ENCODE measurements at regions not wholly inside any gene's neighbourhood (a gene's known extent, or its start where the extent isn't known, plus 50 kb on each side); places are given as distances from the start of the nearest gene placed in this dataset.

DNA sequence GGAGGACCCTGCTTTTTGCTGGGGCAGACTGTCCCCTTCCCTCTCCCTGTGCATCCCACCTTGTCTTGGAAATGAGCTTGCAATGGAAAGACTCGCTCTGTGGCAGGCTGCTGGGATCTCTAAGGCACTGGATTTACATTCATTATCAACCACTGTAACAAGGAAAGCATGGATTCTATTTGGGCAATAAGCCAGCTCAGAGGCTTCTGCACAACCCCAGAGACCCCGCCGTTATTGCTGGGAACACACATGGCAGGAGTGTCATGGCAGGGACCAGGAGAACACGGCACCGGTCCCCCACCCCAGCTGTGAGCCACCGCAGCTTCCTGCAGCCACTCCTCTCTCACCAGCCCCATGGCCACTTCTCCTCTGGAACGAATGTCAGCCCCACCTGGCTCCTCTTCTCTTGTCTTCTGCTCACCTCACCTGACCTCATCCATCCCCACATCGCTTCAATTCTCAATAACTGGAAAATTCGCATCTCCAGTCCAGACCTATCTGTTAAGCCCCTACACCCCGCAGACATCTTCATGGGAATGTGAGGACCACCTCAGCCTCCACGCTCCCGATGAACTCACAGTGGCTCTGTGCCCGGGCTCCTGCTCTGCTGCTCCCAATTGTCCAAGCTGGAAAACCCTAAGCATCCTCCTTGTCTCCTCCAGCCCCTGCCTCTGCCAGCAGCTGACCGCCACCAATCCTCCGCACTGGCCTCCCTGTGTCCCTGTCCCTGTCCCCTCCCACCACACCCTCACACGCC lies 181.5 kb downstream of the USP12 start:
- no peak for DNase-seq (ENCODE audit: low read depth)

DNA sequence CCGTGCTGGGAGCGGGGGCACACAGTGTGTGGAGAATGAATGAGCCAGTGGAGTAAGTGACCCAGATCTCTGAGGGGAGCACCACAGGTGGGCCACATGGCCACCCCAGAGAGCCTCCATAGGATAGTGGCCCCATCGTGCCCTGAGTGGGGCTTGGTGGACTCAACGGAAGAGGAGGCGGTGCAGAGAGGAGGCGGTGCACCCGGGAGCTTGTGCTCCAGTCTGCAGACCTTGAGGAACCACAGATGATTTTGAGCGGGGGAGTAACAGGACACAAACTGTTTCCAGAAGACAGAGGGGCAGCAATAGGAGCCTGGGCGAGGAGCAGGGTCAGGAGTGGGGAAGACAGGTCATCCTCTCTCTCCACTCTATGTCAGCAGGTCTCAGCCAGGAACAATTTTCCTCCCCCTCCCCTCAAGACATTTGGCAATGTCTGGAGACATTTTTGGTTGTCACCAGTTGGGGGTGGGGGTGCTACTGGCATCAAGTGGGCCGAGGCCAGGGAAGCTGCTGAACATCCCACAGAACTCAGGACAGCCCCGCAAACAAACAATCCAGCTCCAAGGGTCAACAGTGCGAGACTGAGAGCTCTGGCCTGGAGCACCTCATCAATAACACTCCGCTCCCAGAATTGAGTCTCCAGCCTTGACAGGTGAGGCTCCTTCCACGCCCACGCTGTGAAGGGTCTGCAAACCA lies 182.2 kb downstream of the USP12 start:
- DNase-seq (ENCODE audit: low read depth) = no peak

DNA sequence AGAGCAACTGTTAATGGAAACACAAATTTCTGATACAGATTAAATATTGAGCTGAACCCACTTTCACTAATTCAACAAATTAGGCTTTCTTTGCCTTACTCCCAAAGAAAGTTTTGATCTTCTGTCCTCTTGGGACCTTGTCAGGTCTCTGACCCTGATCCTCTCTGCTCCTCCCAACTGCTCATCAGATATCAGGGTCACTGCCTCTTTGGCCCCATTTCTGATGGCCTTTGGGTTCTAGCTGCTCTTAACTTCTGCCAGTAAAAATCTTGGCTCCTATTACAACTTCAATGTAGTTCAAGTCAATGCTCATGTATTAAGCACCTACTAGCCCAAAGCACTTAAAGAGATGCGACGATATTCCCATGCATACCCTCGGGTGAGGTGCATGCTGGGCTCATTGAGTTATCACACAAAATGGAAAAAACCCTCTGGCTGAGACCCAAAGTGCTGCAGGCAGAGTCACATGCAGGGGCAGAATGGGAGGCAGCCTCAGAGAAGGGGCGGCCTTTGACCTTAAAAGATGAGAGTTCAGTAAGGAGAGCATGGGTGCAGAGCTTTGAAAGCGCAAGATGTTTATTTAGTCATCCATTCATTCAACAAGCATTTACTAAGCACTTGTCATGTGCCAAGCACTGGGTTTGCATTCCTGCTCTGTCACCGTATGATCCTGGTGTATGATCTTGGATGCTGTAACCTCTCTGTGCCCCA lies 183.4 kb downstream of the USP12 start:
- DNase-seq (ENCODE audit: low read depth) = no peak

DNA sequence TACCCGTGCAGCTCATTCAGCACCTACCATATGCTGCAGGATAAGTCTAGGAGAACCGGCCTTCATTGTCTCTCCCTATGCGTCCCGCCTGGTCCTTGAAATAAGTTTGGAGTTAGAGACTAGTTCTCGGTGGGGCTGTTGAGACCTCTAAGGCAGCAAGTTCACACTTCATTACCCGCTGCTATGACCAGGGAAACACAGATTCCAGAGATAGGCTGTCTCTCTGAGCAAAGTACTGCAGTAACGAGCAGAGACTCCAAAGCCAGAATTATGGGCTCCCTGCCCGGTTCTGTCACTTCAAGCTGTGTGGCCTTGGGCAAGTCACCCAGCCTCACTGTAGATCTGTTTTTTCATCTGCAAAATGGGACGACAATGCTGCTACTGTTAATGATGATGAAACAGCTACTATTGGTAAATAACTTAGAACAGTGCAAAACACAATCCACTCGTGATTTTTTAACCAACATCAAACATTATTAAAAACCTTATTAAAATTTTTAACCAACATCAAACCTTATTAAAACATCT lies 184.1 kb downstream of the USP12 start:
- no peak for DNase-seq (ENCODE audit: low read depth)

DNA sequence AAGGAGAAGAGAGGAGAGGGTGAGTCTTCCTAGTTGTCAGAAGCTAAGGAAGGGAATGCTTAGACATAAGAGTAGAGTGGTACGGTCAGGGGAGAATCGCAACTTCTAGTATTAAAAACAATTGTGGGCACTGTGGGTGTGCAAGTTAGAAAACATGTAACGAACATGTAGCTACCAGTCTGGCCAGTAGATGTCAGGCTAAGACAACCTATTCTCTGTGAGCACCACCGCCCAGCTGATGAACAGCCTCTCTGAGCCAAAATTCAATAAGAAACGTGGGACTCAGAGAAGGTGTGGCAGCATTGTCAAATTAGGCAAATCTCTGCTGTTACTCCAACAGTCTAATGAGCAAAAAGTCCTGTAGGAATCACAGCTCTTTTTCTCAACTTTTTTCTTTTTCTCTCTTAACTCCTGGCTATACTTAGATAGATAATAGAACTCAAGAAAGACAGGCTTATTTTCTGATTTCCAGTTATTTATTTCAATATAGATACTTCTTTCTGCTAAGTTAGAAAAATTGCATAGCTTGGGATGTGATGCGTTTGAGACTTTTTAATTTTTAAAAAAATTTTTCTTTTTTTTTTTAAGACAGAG lies 186.2 kb downstream of the USP12 start:
- peak; percentile 55 for DNase-seq (ENCODE audit: low read depth)

DNA sequence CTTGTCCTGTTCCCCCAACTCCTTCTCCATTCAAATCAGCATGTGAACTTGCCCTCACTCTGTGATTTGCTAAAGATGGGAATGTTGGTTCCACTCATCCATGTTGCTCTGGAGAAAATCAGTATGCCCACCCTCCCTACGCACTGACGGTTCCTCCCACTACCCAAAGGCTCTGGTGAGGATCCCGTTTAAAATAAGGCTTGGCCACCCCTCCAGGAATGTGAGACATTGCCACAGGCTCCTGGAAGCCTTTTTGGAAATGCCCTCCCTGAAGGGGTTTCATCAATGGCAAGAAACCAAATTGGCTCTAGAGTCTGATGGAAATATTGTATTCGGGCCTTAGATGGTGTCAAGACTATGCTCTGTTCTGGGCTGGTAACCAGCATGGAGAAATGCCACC lies 187.3 kb downstream of the USP12 start:
- DNase-seq (ENCODE audit: low read depth) = no peak

DNA sequence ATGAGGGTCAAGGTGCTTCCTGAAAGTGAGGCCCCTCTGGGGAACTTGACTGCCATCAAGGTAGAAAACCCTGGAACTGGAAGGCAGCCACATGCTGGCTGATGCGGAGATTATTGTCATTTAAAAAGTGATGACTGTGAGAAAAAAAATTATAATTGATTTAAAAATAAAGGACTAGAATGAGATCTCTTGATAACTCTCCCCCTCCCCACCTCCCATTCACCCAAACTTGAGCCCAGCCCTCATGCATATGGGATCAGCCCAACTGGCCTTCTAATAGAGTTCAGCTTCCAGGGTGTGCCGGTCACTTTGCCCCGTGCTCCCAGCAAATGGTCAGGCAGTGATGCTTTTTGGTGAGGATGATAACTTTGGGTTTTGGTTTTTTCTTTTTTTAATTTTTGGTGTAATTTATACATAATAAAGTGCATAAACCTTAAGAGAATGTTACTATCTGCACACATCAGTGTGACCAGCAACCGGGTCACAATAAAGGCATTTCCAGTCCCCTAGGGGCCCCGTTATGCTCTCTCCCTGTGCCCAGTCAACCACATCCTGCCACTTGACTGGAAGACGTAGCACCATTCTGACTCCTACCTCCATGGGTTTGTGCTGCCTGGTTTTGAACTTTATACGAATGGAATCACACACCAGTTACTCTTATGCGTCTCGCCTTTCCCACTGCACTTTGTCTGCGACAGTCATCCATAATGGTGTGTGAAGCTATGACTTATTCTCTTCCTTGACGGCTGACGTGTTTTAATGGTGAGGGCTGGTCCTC lies 187.9 kb downstream of the USP12 start:
- no peak for DNase-seq (ENCODE audit: low read depth)

DNA sequence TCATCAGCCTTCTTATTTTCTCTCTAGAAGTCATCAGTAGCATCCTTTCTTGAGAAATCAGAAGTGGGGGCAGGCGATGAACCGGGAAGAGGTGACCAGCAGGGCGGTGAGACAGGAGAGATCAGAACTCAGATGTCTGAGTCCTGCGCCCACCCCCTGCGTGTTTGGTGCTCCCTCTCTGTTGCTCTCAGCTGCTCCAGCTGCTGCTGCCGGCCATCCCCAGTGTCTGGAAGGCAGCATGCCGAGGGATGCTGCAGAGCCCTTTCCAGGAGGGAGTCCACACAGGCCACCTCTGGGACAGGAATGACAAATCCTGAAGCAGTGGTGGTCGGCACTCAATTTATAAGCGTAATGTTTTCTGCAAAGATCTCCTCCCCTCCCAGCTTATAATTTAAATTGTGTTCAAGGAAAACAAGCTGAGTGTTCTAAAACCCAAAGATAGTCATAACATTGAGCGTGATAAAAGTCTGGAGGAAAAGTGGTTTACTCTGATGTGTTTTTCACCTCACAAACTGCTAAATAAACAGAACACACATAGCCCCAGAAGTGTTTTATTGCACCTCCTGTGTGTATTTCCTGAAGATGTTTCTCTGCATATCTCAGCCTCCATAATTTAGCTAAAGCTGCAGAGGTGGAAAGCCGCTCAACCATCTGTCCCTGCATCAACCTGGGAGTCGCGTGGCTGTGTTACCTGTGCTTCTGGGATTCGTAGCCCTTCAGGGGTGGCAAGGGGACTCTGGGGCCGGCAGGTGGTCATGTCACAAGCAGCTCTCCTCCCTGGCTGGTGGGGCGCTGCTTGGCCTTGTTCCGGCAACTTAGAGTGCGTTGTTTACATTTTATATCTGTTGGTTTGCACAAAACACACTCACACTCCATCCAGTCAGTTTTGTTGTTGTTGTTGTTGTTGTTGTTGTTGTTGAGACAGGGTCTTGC lies 191.2 kb downstream of the USP12 start:
- no peak for DNase-seq (ENCODE audit: low read depth)

DNA sequence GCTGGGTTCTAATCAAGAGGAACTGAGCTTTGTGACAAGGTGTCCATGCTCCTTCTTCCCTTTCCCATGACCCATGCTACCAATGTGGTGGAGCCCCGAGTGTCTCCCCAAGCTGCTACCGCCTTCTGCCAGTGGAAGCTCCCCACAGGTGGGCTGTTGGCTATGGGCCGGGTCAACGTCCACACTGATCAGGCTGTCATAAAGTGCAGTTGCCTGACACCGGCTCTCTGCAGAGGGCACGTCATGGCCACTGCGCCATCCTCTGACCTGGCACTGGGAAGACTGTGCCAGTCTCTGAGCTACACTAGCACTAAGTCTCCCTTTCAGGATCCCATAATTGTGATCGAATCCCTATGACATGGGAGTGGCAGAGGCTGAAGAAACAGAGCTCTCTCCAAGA lies 192.3 kb downstream of the USP12 start:
- DNase-seq (ENCODE audit: low read depth) = no peak

DNA sequence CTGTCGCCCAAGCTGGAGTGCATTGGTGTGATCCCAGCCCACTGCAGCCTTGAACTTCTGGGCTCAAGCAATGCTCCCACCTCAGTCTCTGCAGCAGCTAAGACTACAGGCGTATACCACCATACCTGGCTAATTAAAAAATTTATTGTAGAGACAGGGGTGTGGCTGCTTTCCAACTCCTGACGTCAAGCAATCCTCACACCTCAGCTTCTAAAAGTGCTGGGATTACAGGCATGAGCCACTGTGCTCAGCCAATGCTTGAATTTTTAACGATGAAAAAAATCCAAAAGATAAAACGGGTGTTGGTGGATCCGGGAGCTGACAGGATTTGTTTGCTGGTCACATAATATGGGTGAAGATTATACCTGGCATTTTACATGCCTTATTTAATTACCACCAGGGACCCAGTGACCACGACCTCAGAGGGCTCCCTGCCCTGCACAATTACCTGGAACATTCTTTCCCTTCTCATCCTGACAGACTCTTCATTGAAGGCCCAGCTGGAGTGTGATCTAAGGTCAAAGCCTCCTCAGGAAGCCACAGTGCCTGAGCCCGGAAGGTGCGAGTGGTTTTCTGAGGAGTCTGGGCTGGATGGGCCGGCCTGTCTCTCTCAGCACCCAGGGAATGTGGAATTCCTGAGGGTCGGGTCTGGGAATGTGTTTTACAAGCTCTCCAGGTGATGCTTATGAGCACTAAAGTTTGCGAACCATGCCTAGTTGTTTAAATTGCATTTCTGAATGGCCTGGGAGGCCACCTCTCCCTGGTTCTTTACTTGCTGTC lies 193.3 kb downstream of the USP12 start:
- DNase-seq (ENCODE audit: low read depth) = no peak

DNA sequence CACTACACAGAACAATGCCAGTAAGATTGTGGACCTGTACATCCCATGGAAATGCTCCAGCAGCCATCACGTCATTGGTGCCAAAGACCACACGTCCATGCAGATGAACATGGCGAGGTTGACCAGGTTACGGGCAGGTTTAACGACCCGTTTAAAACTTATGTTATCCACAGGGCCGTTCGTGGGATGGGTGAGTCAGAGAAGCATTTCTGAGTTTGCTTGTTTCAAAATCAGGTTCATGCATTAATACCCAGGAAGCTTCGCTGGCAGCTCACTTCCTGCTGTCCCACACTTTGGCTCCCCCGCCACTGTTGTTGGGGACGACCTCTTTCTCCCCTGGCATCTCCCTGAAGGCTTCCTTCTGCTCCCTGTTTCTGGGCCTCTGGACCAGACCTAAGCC lies 194.1 kb downstream of the USP12 start:
- DNase-seq (ENCODE audit: low read depth) = no peak

DNA sequence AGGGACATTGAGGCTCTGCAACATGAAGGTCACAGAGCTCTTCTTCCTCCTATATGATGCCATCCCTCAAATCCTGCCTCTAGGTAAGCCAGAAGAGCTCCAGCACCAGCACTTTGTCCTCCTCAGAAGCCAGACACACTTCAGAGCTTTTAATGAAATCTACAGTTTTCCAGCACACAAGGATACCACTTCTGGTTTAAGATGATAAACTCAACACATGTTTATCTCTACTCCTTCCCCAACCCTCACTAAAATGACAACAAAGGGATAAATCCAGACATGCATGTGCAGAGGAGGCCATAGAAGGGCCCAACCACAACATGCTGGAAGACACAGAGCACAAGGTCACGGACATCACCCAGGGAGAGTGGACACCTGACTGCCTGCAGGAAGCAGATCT lies 195.3 kb downstream of the USP12 start:
- no peak for DNase-seq (ENCODE audit: low read depth)

DNA sequence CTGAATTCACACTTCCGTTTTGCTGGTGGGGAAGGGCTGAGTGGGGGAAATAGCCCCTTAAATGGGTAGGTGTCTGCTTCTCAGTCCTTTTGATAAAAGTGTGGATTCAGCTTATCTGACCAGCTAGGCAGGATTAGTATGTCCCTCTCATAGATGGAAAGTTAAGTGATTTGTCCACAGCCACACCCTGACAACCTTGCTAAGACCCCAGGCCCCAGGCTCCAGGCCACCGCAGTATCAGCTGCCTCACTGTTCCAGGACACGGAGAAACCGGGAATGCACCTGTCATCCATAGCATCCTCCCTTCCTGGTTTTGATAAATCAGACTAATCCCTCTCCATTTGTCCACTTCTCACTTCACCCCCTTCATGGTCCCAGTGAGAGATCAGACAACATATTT lies 197.7 kb downstream of the USP12 start:
- no peak for DNase-seq (ENCODE audit: low read depth)

DNA sequence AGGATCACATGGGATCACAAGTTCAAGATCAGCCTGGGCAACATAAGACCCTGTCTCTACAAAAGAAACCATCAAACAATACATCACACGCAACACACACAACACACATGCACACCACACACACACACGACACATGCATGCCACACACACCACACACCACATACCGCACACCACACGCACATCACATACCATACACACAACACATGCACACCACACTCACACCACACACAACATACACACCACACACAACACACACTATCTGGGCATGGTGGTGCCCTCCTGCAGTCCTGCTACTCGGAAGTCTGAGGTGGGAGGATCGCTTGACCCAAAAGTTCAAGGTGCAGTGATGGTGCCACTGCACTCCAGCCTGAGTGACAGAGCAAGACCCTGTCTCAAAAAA lies 198.3 kb downstream of the USP12 start:
- DNase-seq (ENCODE audit: low read depth) = no peak

DNA sequence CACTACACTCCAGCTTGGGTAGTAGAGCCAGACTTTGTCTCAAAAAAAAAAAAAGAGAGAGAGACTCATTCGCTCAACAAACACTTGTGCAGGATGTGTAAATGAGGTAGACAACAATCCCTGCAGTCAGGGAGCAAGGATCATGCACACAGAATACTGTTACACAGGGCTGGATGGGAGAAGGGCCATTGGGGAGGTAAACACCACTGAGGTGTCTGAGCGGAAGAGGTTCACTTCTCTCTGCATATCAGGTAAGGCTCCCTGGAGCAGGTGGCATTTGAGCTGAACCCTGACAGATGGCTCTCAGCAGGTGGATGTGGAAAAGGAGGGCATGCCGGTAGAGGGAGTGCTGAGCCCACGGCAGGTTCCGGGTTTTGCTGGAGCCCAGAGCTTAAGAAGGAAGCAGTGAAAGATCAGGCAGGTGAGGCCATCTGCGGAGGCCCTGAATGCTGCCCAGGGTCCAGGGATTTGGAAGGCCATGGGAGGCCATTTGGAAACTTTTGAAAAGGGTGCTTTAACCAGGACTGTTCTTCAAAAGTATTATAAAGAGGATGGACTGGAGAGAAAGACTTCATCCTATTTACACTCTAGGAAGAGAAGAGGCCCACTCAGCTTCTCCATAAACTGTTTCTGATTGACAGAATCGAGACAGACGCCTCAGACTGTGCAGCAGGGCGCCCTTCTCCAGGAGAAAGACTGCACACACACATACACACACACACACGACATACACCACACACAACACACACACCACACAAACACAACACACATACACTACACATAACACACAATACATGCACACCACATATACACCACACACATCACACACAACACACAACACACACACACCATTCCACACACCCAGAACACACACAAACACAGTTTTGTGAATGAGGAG lies 199.4 kb downstream of the USP12 start:
- no peak for DNase-seq (ENCODE audit: low read depth)

DNA sequence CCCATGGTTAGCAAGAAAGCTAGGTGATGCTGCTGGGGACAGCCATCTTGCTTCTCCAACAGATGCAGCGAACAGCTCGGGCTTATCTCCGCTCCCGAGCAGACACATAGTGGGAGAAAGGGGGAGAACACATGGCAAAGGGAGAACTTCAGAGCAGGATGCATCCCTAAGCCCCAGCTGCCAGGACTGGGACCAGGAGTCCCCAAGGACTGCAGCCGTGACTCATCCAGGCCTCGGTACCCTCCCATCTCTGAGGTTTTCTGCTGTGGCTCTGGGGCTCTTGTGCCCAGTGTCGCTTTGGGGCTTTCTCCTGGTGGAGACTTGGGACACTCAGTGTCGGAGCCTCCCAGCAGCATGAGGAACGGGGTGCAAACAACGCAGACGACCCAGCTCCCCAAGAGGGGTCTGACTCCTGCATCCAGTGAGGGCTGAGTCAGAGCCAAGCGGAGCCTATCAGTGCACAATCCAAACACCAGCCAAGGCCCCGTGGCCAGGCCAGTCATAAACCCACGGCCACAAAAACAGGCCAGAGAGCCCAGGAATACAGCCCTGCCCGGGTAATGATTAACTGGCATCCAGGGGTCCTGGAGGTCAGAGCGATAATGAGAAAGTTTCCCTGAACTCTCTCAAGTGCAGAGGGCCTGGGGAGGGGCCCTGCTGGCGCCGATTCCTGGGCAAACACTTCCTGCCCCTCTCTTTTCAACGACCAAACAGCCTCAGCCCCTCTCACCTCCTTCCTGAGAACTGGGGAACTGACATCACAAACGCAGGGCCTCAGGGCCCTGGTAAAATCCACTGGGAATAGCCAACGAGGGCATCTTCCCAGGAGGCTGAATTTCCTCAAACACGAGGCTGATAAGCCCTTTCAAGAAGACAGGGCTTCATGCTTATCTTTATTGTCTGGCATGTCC lies 202.9 kb downstream of the USP12 start:
- DNase-seq (ENCODE audit: low read depth) = no peak

DNA sequence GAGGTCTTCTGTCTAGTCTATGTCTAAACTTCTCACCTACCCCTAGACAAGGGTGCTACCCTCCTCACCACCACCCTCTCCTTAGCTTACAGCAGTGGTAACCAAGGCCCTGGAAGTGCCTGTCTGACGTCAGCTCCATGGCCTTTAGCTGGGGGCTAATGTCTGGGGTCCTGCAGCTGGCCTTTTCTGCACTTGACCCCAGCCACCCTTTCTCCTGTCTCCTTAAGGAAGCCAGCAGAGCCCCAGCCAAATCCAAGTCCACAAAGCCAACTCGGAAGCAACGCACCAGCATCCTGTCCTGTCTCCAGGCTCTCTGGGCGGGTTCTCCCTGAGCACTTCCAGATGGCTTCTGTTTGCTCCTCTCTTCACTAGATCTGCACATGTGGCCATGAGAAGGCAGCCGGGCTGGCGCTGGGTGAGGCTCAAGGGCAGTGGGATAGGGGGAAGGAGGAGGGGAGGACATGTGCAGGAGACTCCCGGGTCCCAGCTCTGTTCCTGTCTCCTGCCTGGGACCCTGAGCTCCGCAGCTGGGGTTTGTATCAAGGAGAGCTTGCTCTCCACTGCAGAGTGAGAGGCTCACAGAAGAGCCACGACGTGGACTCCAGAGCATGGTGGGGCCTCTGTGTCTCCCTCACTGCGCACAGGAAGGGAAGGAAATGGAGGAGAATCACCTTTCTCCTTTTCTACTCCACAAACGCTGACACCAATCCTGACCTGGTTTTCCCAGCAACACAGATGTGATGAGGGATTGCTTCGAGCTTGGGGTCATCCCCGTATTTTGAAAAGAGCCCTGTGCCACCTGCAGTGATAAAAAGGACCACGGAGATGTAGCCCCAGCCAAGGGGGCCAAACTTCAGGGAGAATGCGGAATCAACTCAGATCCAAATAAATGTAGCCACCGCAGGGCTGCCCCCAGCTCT lies 204.2 kb downstream of the USP12 start:
- DNase-seq (ENCODE audit: low read depth) = no peak
